Mesenchymal stem cell (in vitro differentiated cells and primary cell): ENCODE measurements at regions not wholly inside any gene's neighbourhood (a gene's known extent, or its start where the extent isn't known, plus 50 kb on each side); places are given as distances from the start of the nearest gene placed in this dataset.
A peak's percentile ranks its signal among the peaks of the same experiment; 100 is the strongest.

Source experiments
- DNase-seq: peaks from one replicate; pipeline ENCODE4 v3.0.0-alpha.2; 2013
- H2AFZ ChIP-seq: one replicate; pipeline ENCODE4 v1.6.1; 2013; ENCODE audit warnings: low read depth, mild to moderate bottlenecking, control low read depth, inconsistent platforms, low read length, moderate library complexity
- H2AK5ac ChIP-seq: 2 replicates; pipeline ENCODE4 v1.6.1; 2013; ENCODE audit warnings: low read length, moderate library complexity, mild to moderate bottlenecking, inconsistent platforms; ENCODE audit not compliant: severe bottlenecking
- H2BK120ac ChIP-seq: one replicate; pipeline ENCODE4 v1.6.1; 2013; ENCODE audit warnings: low read depth, mild to moderate bottlenecking, inconsistent platforms, low read length, moderate library complexity
- H2BK12ac ChIP-seq, 2 experiments: one replicate each; pipeline ENCODE4 v1.6.1; 2013; ENCODE audit warnings: inconsistent platforms in 2 of 2, low read length in 2 of 2, mild to moderate bottlenecking in 2 of 2, moderate library complexity in 2 of 2, control low read depth in 1 of 2
- H2BK15ac ChIP-seq: one replicate; pipeline ENCODE4 v1.6.1; 2013; ENCODE audit warnings: mild to moderate bottlenecking, low read depth, inconsistent platforms; ENCODE audit not compliant: poor library complexity, severe bottlenecking
- H2BK5ac ChIP-seq: 2 replicates; pipeline ENCODE4 v1.6.1; 2013; ENCODE audit warnings: low read depth, mild to moderate bottlenecking, low read length, control low read depth, inconsistent platforms; ENCODE audit not compliant: poor library complexity, severe bottlenecking
- H3K14ac ChIP-seq, 2 experiments: one replicate each; pipeline ENCODE4 v1.6.1; 2013; ENCODE audit warnings: inconsistent platforms in 2 of 2, low read length in 2 of 2, control low read depth in 1 of 2, mild to moderate bottlenecking in 1 of 2, moderate library complexity in 1 of 2
- H3K18ac ChIP-seq, 2 experiments: one replicate each; pipeline ENCODE4 v1.6.1; 2013; ENCODE audit warnings: inconsistent platforms in 2 of 2, low read length in 2 of 2, control low read depth in 1 of 2, low read depth in 1 of 2, mild to moderate bottlenecking in 1 of 2
- H3K23ac ChIP-seq, 2 experiments: one replicate each; pipeline ENCODE4 v1.6.1; 2013; ENCODE audit warnings: inconsistent platforms in 2 of 2, low read length in 2 of 2, mild to moderate bottlenecking in 2 of 2, moderate library complexity in 2 of 2, control low read depth in 1 of 2
- H3K27ac ChIP-seq: 2 replicates; pipeline ENCODE4 v1.5.1; 2013; ENCODE audit warnings: mild to moderate bottlenecking, moderate library complexity, low read length, control low read depth, inconsistent platforms; ENCODE audit not compliant: poor library complexity, severe bottlenecking
- H3K27me3 ChIP-seq, 2 experiments: 2 replicates each; pipeline versions ENCODE4 v1.6.1 to v1.7.0; 2013; ENCODE audit warnings: low read length in 2 of 2, mild to moderate bottlenecking in 2 of 2, moderate library complexity in 2 of 2, control low read depth in 1 of 2, inconsistent platforms in 1 of 2; ENCODE audit not compliant: control insufficient read depth in 1 of 2, insufficient read depth in 1 of 2
- H3K36me3 ChIP-seq, 2 experiments: 2 replicates each; pipeline versions ENCODE4 v1.6.1 to v1.7.0; 2013; ENCODE audit warnings: low read length in 2 of 2, control low read depth in 1 of 2, inconsistent platforms in 1 of 2, low read depth in 1 of 2, mild to moderate bottlenecking in 1 of 2; ENCODE audit not compliant: insufficient read depth in 2 of 2, control insufficient read depth in 1 of 2
- H3K4ac ChIP-seq, 2 experiments: one replicate each; pipeline ENCODE4 v1.6.1; 2013; ENCODE audit warnings: inconsistent platforms in 2 of 2, low read length in 2 of 2, mild to moderate bottlenecking in 2 of 2, moderate library complexity in 2 of 2, control low read depth in 1 of 2, low read depth in 1 of 2
- H3K4me1 ChIP-seq: 2 replicates; pipeline ENCODE4 v1.6.1; 2013; ENCODE audit warnings: low read depth, low read length, control low read depth; ENCODE audit not compliant: control insufficient read depth, insufficient read depth
- H3K4me2 ChIP-seq: 2 replicates; pipeline ENCODE4 v1.6.1; 2013; ENCODE audit warnings: low read length, mild to moderate bottlenecking, inconsistent platforms; ENCODE audit not compliant: poor library complexity, severe bottlenecking
- H3K4me3 ChIP-seq, 2 experiments: 2 replicates each; pipeline versions ENCODE4 v1.5.1 to v1.7.0; 2013; ENCODE audit warnings: low read length in 2 of 2, mild to moderate bottlenecking in 2 of 2, control low read depth in 1 of 2, low read depth in 1 of 2; ENCODE audit not compliant: insufficient read depth in 1 of 2
- H3K79me1 ChIP-seq: replicated peaks from 2 replicates; pipeline ENCODE4 v1.6.1; 2013; ENCODE audit warnings: mild to moderate bottlenecking, control low read depth, low read length, inconsistent platforms; ENCODE audit not compliant: poor library complexity, severe bottlenecking
- H3K9ac ChIP-seq: 2 replicates; pipeline ENCODE4 v1.7.0; 2013; ENCODE audit warnings: mild to moderate bottlenecking, low read length, moderate library complexity
- H3K9me3 ChIP-seq: 2 replicates; pipeline ENCODE4 v1.7.0; 2013; ENCODE audit warnings: mild to moderate bottlenecking, low read length; ENCODE audit not compliant: control insufficient read depth
- H4K8ac ChIP-seq: one replicate; pipeline ENCODE4 v1.6.1; 2013; ENCODE audit warnings: inconsistent platforms, mild to moderate bottlenecking, low read length, moderate library complexity
- H4K91ac ChIP-seq: one replicate; pipeline ENCODE4 v1.6.1; 2013; ENCODE audit warnings: mild to moderate bottlenecking, low read length, inconsistent platforms
- WGBS: methylation state at CpG from one replicate; pipeline ENCODE4 v1.1.7; 2013; ENCODE audit warnings: mixed read lengths; 5-methylcytosine and 5-hydroxymethylcytosine counted together

GRCh38 chr1:30058970-30059369 is 664.4 kb downstream of the MATN1 start:
- no peak overlapping the region for H3K27ac ChIP-seq
- no peak overlapping the region for H3K4ac ChIP-seq
- no peaks in the 10 kb centered on the region for H3K9me3 ChIP-seq
- DNase-seq = peak; percentile 86
- no peak overlapping the region for H3K9ac ChIP-seq
- no peak overlapping the region for H2BK5ac ChIP-seq
- no peak overlapping the region for H2BK12ac ChIP-seq
- peaks cover 0 to 52% of the 10 kb centered on the region in 2 experiments for H3K27me3 ChIP-seq
- no peak overlapping the region for H2BK120ac ChIP-seq
- H3K4me1 ChIP-seq = peaks cover 11% of the 10 kb centered on the region
- no peaks in the 10 kb centered on the region for H3K79me1 ChIP-seq
- H2BK15ac ChIP-seq = no peak overlapping the region
- H3K4me2 ChIP-seq = no peak overlapping the region
- H3K18ac ChIP-seq = no peak overlapping the region
- 50% methylated on average over 3 of the region's 4 CpGs for WGBS
- no peak overlapping the region for H3K14ac ChIP-seq
- H2AFZ ChIP-seq = no peak overlapping the region
- no peaks in the 10 kb centered on the region for H3K36me3 ChIP-seq
- no peak overlapping the region for H3K4me3 ChIP-seq
- no peak overlapping the region for H3K23ac ChIP-seq
- no peak overlapping the region for H2AK5ac ChIP-seq
- no peak overlapping the region for H4K8ac ChIP-seq
- no peak overlapping the region for H4K91ac ChIP-seq

- 83% methylated on average over 1 of the region's 1 CpG for WGBS
- H2BK120ac ChIP-seq = no peak overlapping the region
- H2AK5ac ChIP-seq = no peak overlapping the region
Measured at GRCh38 chr1:30054126-30054525, 669.3 kb downstream of the MATN1 start.

GRCh38 chr1:30052178-30052577 is 671.2 kb downstream of the MATN1 start:
- no peak overlapping the region for H2BK15ac ChIP-seq
- H3K27me3 ChIP-seq = peaks cover 6 to 93% of the 10 kb centered on the region in 2 experiments
- H3K79me1 ChIP-seq = no peaks in the 10 kb centered on the region
- no peak overlapping the region for H4K91ac ChIP-seq
- H3K18ac ChIP-seq = no peak overlapping the region
- H2AFZ ChIP-seq = no peak overlapping the region
- H3K4ac ChIP-seq = no peak overlapping the region
- no peak overlapping the region for H3K4me2 ChIP-seq
- no peak overlapping the region for H2BK120ac ChIP-seq
- no peak overlapping the region for H3K27ac ChIP-seq
- H3K4me1 ChIP-seq = no peaks in the 10 kb centered on the region
- H3K14ac ChIP-seq = no peak overlapping the region
- no peaks in the 10 kb centered on the region for H3K9me3 ChIP-seq
- H3K36me3 ChIP-seq = no peaks in the 10 kb centered on the region
- H3K4me3 ChIP-seq = no peak overlapping the region
- H3K9ac ChIP-seq = no peak overlapping the region
- H2BK12ac ChIP-seq = no peak overlapping the region
- no peak for DNase-seq
- H3K23ac ChIP-seq = no peak overlapping the region
- H4K8ac ChIP-seq = no peak overlapping the region
- H2AK5ac ChIP-seq = no peak overlapping the region
- 65% methylated on average over 3 of the region's 4 CpGs for WGBS
- H2BK5ac ChIP-seq = no peak overlapping the region

More at GRCh38 chr1:30054126-30054525, 669.3 kb downstream of the MATN1 start:
- H2BK5ac ChIP-seq = no peak overlapping the region
- no peak overlapping the region for H2BK12ac ChIP-seq
- peaks cover 8% of the 10 kb centered on the region for H3K4me1 ChIP-seq
- no peak overlapping the region for H3K14ac ChIP-seq
- H2BK15ac ChIP-seq = no peak overlapping the region
- H3K9ac ChIP-seq = no peak overlapping the region
- H3K4ac ChIP-seq = no peak overlapping the region
- no peaks in the 10 kb centered on the region for H3K36me3 ChIP-seq
- no peak overlapping the region for H4K91ac ChIP-seq
- peaks cover 6 to 75% of the 10 kb centered on the region in 2 experiments for H3K27me3 ChIP-seq
- H3K4me3 ChIP-seq = no peak overlapping the region
- DNase-seq = no peak
- H3K18ac ChIP-seq = no peak overlapping the region
- no peak overlapping the region for H4K8ac ChIP-seq
- H3K79me1 ChIP-seq = no peaks in the 10 kb centered on the region
- no peak overlapping the region for H3K4me2 ChIP-seq
- no peak overlapping the region for H3K23ac ChIP-seq
- no peak overlapping the region for H2AFZ ChIP-seq
- H3K27ac ChIP-seq = no peak overlapping the region
- no peaks in the 10 kb centered on the region for H3K9me3 ChIP-seq

GRCh38 chr1:30051777-30052176 is 671.6 kb downstream of the MATN1 start:
- H3K4me2 ChIP-seq = no peak overlapping the region
- no peaks in the 10 kb centered on the region for H3K79me1 ChIP-seq
- no peak overlapping the region for H4K91ac ChIP-seq
- no peaks in the 10 kb centered on the region for H3K36me3 ChIP-seq
- H3K4ac ChIP-seq = no peak overlapping the region
- H3K18ac ChIP-seq = no peak overlapping the region
- no peak overlapping the region for H3K23ac ChIP-seq
- H3K4me1 ChIP-seq = no peaks in the 10 kb centered on the region
- H2BK120ac ChIP-seq = no peak overlapping the region
- H2BK5ac ChIP-seq = no peak overlapping the region
- WGBS = 75% methylated on average over 6 of the region's 6 CpGs
- no peak overlapping the region for H3K4me3 ChIP-seq
- H3K9me3 ChIP-seq = no peaks in the 10 kb centered on the region
- no peak overlapping the region for H2BK15ac ChIP-seq
- H2BK12ac ChIP-seq = no peak overlapping the region
- H3K14ac ChIP-seq = no peak overlapping the region
- H2AK5ac ChIP-seq = no peak overlapping the region
- no peak for DNase-seq
- H4K8ac ChIP-seq = no peak overlapping the region
- no peak overlapping the region for H3K9ac ChIP-seq
- no peak overlapping the region for H3K27ac ChIP-seq
- no peak overlapping the region for H2AFZ ChIP-seq
- peaks cover 6 to 90% of the 10 kb centered on the region in 2 experiments for H3K27me3 ChIP-seq
